Head of caudate nucleus (tissue), 42 donors: ENCODE measurements at regions not wholly inside any gene's neighbourhood (a gene's known extent, or its start where the extent isn't known, plus 50 kb on each side); places are given as distances from the start of the nearest gene placed in this dataset.

Source experiments
- DNase-seq, 42 donors: peaks; one replicate each; pipeline versions ENCODE4 v3.0.0 to v3.0.0-alpha.2; 2020 to 2021; ENCODE audit warnings: mixed read lengths in 7 of 42
- intact Hi-C: fragments of 100-400 bp; cut with DNase I; formaldehyde crosslinking; loops from one replicate; pipeline ENCODE4 v1.15.0; 2022

GRCh38 chr14:84021433-84021832 lies 1508.5 kb upstream of the FLRT2 start:
- intact Hi-C loops, result no loop called here
- DNase-seq, result no peak

- DNase-seq, result no peak
- intact Hi-C loops, result no loop called here
Measured at GRCh38 chr14:84024231-84024820, 1505.6 kb upstream of the FLRT2 start.

GRCh38 chr14:84025106-84026012 lies 1504.6 kb upstream of the FLRT2 start:
- intact Hi-C loops, result no loop called here
- DNase-seq, result no peak

- intact Hi-C loops, result no loop called here
- no peak for DNase-seq
Measured at GRCh38 chr14:84027351-84027750, 1502.6 kb upstream of the FLRT2 start.

- intact Hi-C loops, result no loop called here
- no peak for DNase-seq
Measured at GRCh38 chr14:84028080-84028604, 1501.8 kb upstream of the FLRT2 start.

- no peak for DNase-seq
- intact Hi-C loops, result no loop called here
Measured at GRCh38 chr14:84029246-84029645, 1500.7 kb upstream of the FLRT2 start.

GRCh38 chr14:84029720-84030119 lies 1500.2 kb upstream of the FLRT2 start:
- intact Hi-C loops, result no loop called here
- no peak for DNase-seq

GRCh38 chr14:84036840-84037239 lies 1493.1 kb upstream of the FLRT2 start:
- intact Hi-C loops, result no loop called here
- DNase-seq, result no peak

GRCh38 chr14:84037593-84037992 lies 1492.4 kb upstream of the FLRT2 start:
- intact Hi-C loops, result no loop called here
- no peak for DNase-seq

- intact Hi-C loops, result no loop called here
Measured at GRCh38 chr14:84040101-84040500, 1489.8 kb upstream of the FLRT2 start.

GRCh38 chr14:84041421-84041820 lies 1488.5 kb upstream of the FLRT2 start:
- DNase-seq, result no peak
- intact Hi-C loops, result no loop called here

More at GRCh38 chr14:84040101-84040500, 1489.8 kb upstream of the FLRT2 start:
- no peak for DNase-seq

- intact Hi-C loops, result no loop called here
- DNase-seq, result no peak
Measured at GRCh38 chr14:84042992-84043391, 1487.0 kb upstream of the FLRT2 start.

- no peak for DNase-seq
- intact Hi-C loops, result no loop called here
Measured at GRCh38 chr14:84064316-84065125, 1465.4 kb upstream of the FLRT2 start.

- intact Hi-C loops, result no loop called here
Measured at GRCh38 chr14:84065811-84066210, 1464.1 kb upstream of the FLRT2 start.

GRCh38 chr14:84068288-84068687 lies 1461.7 kb upstream of the FLRT2 start:
- intact Hi-C loops, result no loop called here
- DNase-seq, result no peak

More at GRCh38 chr14:84065811-84066210, 1464.1 kb upstream of the FLRT2 start:
- no peak for DNase-seq

GRCh38 chr14:84071061-84071460 lies 1458.9 kb upstream of the FLRT2 start:
- intact Hi-C loops, result no loop called here
- DNase-seq, result no peak

- DNase-seq, result no peak
- intact Hi-C loops, result no loop called here
Measured at GRCh38 chr14:84074626-84075025, 1455.3 kb upstream of the FLRT2 start.

GRCh38 chr14:84080944-84081343 lies 1449.0 kb upstream of the FLRT2 start:
- intact Hi-C loops, result no loop called here
- no peak for DNase-seq

GRCh38 chr14:84084056-84084630 lies 1445.8 kb upstream of the FLRT2 start:
- intact Hi-C loops, result no loop called here
- no peak for DNase-seq
